GM12865 (cell line): ENCODE measurements at regions not wholly inside any gene's neighbourhood (a gene's known extent, or its start where the extent isn't known, plus 50 kb on each side); places are given as distances from the start of the nearest gene placed in this dataset.

Experiments
- DNase-seq: peaks from one replicate; pipeline ENCODE4 v3.0.0; 2010; ENCODE audit warnings: low read depth
- H3K4me3 ChIP-seq: 2 replicates; pipeline ENCODE4 v1.5.1; 2011; ENCODE audit warnings: mild to moderate bottlenecking, low read depth, low read length, control low read depth
- CTCF ChIP-seq: IDR thresholded peaks from 2 replicates; pipeline ENCODE4 v1.5.1; 2011; ENCODE audit warnings: low read length, control low read depth, low read depth, inconsistent platforms; ENCODE audit not compliant: insufficient read depth; ENCODE audit errors: missing control alignments

DNA sequence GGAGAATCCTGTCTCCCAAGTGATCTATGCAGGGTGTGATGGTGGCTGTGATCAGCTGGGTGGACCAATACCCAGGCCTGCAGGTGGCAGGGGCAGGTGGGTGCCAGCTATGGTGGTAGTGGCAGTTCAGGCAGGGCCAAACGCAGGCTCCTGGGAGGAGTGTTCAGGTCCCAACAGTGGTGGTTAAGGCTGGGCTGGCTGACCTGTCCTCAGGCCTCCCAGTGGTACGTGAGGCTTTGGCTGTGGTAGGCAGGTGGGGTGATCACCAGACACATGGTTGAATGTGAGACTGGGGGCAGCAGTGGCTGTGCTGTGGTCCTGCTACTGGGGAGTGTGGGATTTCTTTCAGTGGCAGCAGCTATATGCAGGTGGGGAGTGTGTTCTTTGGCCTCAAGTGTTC, 126.7 kb upstream of the STARD3NL start:
- no peak overlapping the region for H3K4me3 ChIP-seq
- no peak for DNase-seq
- TF ChIP-seq CTCF: no peak

DNA sequence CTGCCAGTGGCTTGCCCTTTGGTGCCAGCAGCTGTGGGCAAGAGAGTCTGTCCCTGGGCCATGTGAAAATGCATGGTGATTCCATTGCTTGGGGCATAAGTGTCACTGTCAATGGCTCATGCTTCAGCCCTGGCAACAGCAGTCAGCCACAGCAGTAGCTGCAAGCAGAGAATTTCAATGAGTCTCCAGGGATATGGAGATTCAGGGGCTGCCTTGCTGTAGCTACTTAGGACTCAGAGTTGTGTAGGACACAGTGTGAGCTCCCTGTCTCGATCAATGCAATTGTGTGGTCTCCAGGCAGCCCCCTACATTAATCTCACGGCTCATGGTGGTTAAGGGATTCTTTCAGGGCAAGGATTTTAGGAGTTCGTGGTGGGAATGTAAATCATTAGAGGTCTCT, 126.3 kb upstream of the STARD3NL start:
- TF ChIP-seq CTCF: no peak
- DNase-seq: no peak
- H3K4me3 ChIP-seq: no peak overlapping the region

- DNase-seq: no peak
- no peak for TF ChIP-seq CTCF
- H3K4me3 ChIP-seq: no peak overlapping the region
Observed at GRCh38 chr7:38052786-38053185, 125.3 kb upstream of the STARD3NL start.

DNA sequence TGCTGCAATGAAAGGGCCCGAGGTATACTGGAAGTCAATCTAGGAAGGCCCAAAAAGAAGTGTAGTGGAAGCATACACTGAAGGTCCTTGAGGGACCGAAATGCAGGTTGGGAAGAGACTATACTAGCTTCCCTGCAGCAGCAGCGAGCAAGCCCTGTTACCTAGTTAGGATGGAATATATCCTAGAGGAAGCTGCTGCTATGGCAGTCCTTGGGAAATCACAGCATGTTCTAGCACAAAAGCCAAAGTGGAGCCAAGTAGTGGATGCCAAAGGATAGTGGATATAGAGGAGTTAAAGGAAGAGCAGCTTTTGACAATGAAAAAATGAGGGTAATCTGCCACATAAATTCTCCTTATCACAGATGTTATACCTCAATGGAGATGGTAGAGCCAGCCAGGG, 123.8 kb upstream of the STARD3NL start:
- TF ChIP-seq CTCF: no peak
- no peak overlapping the region for H3K4me3 ChIP-seq
- DNase-seq: no peak

GRCh38 chr7:38057829-38058228, 120.2 kb upstream of the STARD3NL start:
- no peak overlapping the region for H3K4me3 ChIP-seq
- no peak for DNase-seq

GRCh38 chr7:38060116-38060515, 117.9 kb upstream of the STARD3NL start:
- DNase-seq: no peak
- TF ChIP-seq CTCF: no peak
- no peak overlapping the region for H3K4me3 ChIP-seq

More at GRCh38 chr7:38057829-38058228, 120.2 kb upstream of the STARD3NL start:
- TF ChIP-seq CTCF: no peak

- TF ChIP-seq CTCF: no peak
- no peak overlapping the region for H3K4me3 ChIP-seq
- no peak for DNase-seq
Observed at GRCh38 chr7:38060637-38061036, 117.4 kb upstream of the STARD3NL start.
